ENCODE measurements at regions not wholly inside any gene's neighbourhood (a gene's known extent, or its start where the extent isn't known, plus 50 kb on each side); places are given as distances from the start of the nearest gene placed in this dataset.

DNA sequence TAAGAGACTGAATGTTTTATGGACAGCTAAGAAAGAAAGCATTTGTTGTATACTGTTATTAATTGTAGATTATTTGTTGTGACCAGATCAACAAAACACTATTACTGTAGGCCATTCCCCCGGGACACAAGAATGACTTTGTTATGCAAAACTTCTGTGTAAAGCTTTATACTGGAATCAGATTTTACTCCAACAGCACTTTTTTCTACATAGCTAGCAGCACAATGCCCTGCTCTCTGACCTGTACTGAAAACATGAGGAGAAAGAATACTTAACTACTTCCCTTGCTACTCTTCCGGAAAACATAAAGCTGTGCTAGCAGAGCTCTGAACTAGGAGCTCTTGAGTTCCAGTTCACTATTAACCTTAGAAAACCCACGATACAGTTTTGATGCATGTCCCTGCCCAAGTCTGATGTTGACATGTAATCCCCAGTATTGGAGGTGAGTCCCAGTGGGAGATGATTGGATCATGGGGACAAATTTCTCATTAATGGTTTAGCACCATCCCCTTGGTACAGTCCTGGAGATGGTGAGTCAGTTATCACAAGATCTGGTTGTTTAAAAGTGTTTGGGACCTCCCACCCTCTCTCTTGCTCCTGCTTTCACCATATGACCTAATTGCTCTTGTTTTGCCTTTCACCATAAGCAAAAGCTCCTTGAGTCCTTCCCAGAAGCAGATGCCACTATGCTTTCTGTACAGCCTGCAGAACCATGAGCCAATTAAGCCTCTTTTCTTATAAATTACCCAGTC lies 601.1 kb upstream of the PIK3C3 start:
- no peak for FAIRE-seq
- no peaks in the 10 kb centered on the region for H3K4me1 ChIP-seq (ENCODE audit: control insufficient read depth, insufficient read depth, low read length)
- POLR2A ChIA-PET = interaction anchor here (0.6 kb wide), 1 partner anchor 519 kb away, joined by 3 read pairs; no protein-coding TSS in a partner anchor
- H3K27ac ChIP-seq (ENCODE audit: control insufficient read depth, insufficient read depth) = no peak overlapping the region
- SMC1A ChIA-PET (ENCODE audit: uncharacterized antibody, unreplicated experiment) = no interaction called here
- no peaks in the 10 kb centered on the region for H3K36me3 ChIP-seq (ENCODE audit: control insufficient read depth in 2 of 2, insufficient read depth in 2 of 2, low read length in 1 of 2)
- no peaks in the 10 kb centered on the region for H3K9me3 ChIP-seq (replicated peaks; ENCODE audit: control insufficient read depth, insufficient read depth, low read length)
- no peaks in the 10 kb centered on the region for H3K27me3 ChIP-seq (replicated peaks in 1 of 2; ENCODE audit: control insufficient read depth in 2 of 2, insufficient read depth in 2 of 2, low read length in 1 of 2)
- no peak for TF ChIP-seq MEF2A (IDR thresholded peaks at IDR 0.05; ENCODE audit: insufficient read depth, low read depth, low read length)
- no peak for TF ChIP-seq IKZF1 (conservative IDR thresholded peaks at IDR 0.05)
- TF ChIP-seq CREB1 (IDR thresholded peaks at IDR 0.05; ENCODE audit: low read depth) = no peak
- TF ChIP-seq BACH1 (IDR thresholded peaks at IDR 0.05; ENCODE audit: borderline replicate concordance) = no peak
- no peak for TF ChIP-seq ZBED1 (IDR thresholded peaks at IDR 0.05; ENCODE audit: borderline replicate concordance)
- TF ChIP-seq, protein P1, sequence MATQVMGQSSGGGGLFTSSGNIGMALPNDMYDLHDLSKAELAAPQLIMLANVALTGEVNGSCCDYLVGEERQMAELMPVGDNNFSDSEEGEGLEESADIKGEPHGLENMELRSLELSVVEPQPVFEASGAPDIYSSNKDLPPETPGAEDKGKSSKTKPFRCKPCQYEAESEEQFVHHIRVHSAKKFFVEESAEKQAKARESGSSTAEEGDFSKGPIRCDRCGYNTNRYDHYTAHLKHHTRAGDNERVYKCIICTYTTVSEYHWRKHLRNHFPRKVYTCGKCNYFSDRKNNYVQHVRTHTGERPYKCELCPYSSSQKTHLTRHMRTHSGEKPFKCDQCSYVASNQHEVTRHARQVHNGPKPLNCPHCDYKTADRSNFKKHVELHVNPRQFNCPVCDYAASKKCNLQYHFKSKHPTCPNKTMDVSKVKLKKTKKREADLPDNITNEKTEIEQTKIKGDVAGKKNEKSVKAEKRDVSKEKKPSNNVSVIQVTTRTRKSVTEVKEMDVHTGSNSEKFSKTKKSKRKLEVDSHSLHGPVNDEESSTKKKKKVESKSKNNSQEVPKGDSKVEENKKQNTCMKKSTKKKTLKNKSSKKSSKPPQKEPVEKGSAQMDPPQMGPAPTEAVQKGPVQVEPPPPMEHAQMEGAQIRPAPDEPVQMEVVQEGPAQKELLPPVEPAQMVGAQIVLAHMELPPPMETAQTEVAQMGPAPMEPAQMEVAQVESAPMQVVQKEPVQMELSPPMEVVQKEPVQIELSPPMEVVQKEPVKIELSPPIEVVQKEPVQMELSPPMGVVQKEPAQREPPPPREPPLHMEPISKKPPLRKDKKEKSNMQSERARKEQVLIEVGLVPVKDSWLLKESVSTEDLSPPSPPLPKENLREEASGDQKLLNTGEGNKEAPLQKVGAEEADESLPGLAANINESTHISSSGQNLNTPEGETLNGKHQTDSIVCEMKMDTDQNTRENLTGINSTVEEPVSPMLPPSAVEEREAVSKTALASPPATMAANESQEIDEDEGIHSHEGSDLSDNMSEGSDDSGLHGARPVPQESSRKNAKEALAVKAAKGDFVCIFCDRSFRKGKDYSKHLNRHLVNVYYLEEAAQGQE (IDR thresholded peaks at IDR 0.05; ENCODE audit: low read depth, low read length) = no peak
- TF ChIP-seq, protein P2, sequence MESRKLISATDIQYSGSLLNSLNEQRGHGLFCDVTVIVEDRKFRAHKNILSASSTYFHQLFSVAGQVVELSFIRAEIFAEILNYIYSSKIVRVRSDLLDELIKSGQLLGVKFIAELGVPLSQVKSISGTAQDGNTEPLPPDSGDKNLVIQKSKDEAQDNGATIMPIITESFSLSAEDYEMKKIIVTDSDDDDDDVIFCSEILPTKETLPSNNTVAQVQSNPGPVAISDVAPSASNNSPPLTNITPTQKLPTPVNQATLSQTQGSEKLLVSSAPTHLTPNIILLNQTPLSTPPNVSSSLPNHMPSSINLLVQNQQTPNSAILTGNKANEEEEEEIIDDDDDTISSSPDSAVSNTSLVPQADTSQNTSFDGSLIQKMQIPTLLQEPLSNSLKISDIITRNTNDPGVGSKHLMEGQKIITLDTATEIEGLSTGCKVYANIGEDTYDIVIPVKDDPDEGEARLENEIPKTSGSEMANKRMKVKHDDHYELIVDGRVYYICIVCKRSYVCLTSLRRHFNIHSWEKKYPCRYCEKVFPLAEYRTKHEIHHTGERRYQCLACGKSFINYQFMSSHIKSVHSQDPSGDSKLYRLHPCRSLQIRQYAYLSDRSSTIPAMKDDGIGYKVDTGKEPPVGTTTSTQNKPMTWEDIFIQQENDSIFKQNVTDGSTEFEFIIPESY (IDR thresholded peaks at IDR 0.05) = no peak
- TF ChIP-seq YY1 (IDR thresholded peaks at IDR 0.05; ENCODE audit: low read depth, low read length) = no peak
- no peak for TF ChIP-seq PML (IDR thresholded peaks at IDR 0.05; ENCODE audit: low read length)
- no peak for TF ChIP-seq SIN3A (IDR thresholded peaks at IDR 0.05; ENCODE audit: low read depth, low read length)
- TF ChIP-seq EZH2 (IDR thresholded peaks at IDR 0.05; ENCODE audit: borderline replicate concordance, control insufficient read depth, low read depth, low read length) = no peak
- no peak for TF ChIP-seq KDM1A (IDR thresholded peaks at IDR 0.05; ENCODE audit: borderline replicate concordance)
- no peak for TF ChIP-seq CBX3 (IDR thresholded peaks at IDR 0.05; ENCODE audit: borderline replicate concordance, low read depth)
- TF ChIP-seq TCF3 (IDR thresholded peaks at IDR 0.05; ENCODE audit: borderline replicate concordance, insufficient read depth, low read depth, low read length) = no peak
- 48% methylated on average over 3 of the region's 3 CpGs for whole genome bisulfite sequencing (ENCODE audit: insufficient coverage, insufficient replicate concordance, low lambda C conversion rate, missing lambda C conversion rate)
- no peaks in the 10 kb centered on the region for H3K79me2 ChIP-seq (ENCODE audit: control insufficient read depth, insufficient read depth, low read length)
- no peak overlapping the region for H3K9ac ChIP-seq (ENCODE audit: control insufficient read depth, insufficient read depth, low read length)
- ATAC-seq = no peak
- intact Hi-C loops (cut with micrococcal nuclease; ENCODE audit: unreplicated experiment) = no loop called here
- no TSS peak for BruUV-seq (replicated peaks)
- RAD21 ChIA-PET (ENCODE audit: unreplicated experiment) = no interaction called here
- H2AFZ ChIP-seq (ENCODE audit: control insufficient read depth, low read depth, low read length) = no peak overlapping the region
- no peak overlapping the region for H3K4me2 ChIP-seq (ENCODE audit: control insufficient read depth, insufficient read depth)
- no peak for DNase-seq (ENCODE audit: low read depth, low spot score)
- no peak overlapping the region for H3K4me3 ChIP-seq
- CTCF ChIA-PET = no interaction called here
- H4K20me1 ChIP-seq (ENCODE audit: control insufficient read depth, insufficient read depth) = no peaks in the 10 kb centered on the region
- in situ Hi-C loops (cut with MboI) = no loop called here

Measured in GM12878 (cell line).